ENCODE measurements at regions not wholly inside any gene's neighbourhood (a gene's known extent, or its start where the extent isn't known, plus 50 kb on each side); places are given as distances from the start of the nearest gene placed in this dataset.
"Not testable (repeated sequence)": the region's sequence is repeated elsewhere in the genome, so short reads cannot be mapped to it uniquely, and the experiment has no call there.

GRCh38 chr10:62996925-62997324 lies 136.2 kb upstream of the NRBF2 start:
- DNase-seq (ENCODE audit: low read depth) = no peak

GRCh38 chr10:62996516-62996915 lies 136.6 kb upstream of the NRBF2 start:
- DNase-seq (ENCODE audit: low read depth) = no peak

- DNase-seq (ENCODE audit: low read depth) = no peak
Measured at GRCh38 chr10:62993121-62993520, 140.0 kb upstream of the NRBF2 start.

GRCh38 chr10:62992145-62992721 lies 140.9 kb upstream of the NRBF2 start:
- DNase-seq (ENCODE audit: low read depth) = peak; percentile 40

GRCh38 chr10:62990126-62990525 lies 143.0 kb upstream of the NRBF2 start:
- DNase-seq (ENCODE audit: low read depth) = no peak

DNA sequence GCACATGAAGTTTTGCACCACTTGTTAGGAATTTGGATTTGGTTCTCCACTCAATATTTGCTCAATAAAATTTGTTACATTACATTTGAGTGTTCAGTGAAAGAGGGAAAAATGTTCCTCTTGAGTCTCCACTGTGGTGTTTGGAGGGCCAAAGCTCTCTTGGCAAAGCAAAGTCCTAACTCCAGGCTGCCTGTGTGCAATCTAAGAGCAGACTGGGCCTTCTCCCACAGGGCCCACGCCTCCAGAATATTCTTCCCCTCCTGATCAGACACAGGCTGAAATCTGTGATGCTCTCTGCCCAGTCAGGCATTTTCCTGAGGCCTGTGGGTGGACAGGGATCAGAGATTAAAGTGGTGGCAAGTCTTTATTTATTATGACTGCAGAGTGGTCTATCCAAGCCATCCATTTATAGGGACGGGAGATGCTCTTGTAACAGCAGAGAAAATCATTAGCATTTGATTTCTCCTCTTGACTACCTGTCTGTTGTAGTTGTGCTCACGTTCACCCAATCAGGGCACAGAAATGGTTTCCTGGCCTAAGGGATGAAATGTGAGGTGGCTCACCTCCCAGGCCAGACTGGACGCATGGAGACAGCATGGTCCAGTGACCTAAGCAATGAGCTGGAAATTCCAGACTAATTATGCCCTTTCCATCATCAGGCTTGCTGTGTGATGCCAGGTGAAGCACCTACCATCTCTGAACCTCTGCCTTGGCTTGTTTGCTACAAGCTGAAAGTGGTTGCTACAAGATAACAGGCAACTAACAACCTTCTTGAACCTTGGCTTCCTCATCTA lies 147.1 kb upstream of the NRBF2 start:
- DNase-seq (ENCODE audit: low read depth) = no peak

DNA sequence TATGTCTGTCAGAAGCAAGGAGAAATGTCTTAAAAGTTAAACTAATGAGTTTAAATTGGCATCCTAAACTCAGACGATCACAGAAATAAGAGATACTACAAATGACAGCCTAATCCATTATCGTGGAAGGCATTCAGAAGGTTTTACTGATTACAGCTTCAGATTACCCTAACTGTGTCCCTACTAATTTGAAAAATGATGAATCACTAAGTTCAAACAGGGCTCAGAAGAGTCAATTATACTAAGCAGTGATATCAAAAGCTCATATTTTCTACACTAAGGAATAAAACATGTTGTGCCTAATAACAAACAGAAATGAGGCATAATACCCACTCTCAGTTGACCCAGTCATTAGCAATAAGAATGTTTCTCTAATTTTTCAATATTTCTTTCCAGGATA lies 152.0 kb upstream of the NRBF2 start:
- DNase-seq (ENCODE audit: low read depth) = no peak

GRCh38 chr10:62980687-62981086 lies 152.4 kb upstream of the NRBF2 start:
- no peak for DNase-seq (ENCODE audit: low read depth)

DNA sequence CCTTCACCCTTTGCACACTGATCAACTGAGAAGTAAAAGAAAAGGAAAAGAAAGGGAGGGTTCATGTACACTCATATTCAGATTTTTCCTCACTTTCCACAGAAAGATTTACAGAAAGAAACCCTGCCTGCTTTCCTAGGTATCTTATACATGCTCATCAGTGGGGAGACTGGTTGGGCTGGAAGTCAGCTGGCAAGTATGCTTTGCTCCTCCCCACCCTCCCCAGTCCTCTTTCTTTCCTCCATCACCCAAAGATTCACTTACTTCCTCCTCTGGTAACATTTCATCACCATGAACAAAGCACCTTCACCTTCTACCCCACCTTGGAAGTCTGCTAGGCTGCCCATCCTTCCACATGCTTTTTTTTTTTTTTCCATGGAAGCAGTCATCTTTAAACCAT lies 153.2 kb upstream of the NRBF2 start:
- DNase-seq (ENCODE audit: low read depth) = no peak

GRCh38 chr10:62978482-62978881 lies 154.6 kb upstream of the NRBF2 start:
- no peak for DNase-seq (ENCODE audit: low read depth)

DNA sequence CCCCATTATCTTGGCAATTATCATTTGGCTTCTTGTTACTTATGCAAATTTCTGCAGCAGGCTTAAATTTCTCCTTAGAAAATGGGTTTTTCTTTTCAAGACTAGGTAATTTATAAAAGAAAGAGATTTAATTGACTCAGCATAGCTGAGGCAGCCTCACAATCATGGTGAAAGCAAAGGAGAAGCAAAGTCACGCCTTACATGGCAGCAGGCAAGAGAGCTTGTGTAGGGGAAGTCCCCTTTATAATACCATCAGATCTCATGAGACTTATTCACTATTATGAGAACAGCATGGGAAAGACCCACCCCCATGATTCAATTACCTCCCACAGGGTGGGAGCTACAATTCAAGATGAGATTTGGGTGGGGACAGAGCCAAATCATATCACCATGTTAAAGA lies 158.3 kb upstream of the NRBF2 start:
- DNase-seq (ENCODE audit: low read depth) = not testable (repeated sequence)

GRCh38 chr10:62972103-62972502 lies 155.9 kb upstream of the EGR2 start:
- peak; percentile 50 for DNase-seq (ENCODE audit: low read depth)

GRCh38 chr10:62964026-62964425 lies 147.9 kb upstream of the EGR2 start:
- no peak for DNase-seq (ENCODE audit: low read depth)

GRCh38 chr10:62961951-62962523 lies 145.9 kb upstream of the EGR2 start:
- peak; percentile 9 for DNase-seq (ENCODE audit: low read depth)

- no peak for DNase-seq (ENCODE audit: low read depth)
Measured at GRCh38 chr10:62960416-62960815, 144.2 kb upstream of the EGR2 start.

GRCh38 chr10:62959553-62959952 lies 143.4 kb upstream of the EGR2 start:
- DNase-seq (ENCODE audit: low read depth) = peak; percentile 25

DNA sequence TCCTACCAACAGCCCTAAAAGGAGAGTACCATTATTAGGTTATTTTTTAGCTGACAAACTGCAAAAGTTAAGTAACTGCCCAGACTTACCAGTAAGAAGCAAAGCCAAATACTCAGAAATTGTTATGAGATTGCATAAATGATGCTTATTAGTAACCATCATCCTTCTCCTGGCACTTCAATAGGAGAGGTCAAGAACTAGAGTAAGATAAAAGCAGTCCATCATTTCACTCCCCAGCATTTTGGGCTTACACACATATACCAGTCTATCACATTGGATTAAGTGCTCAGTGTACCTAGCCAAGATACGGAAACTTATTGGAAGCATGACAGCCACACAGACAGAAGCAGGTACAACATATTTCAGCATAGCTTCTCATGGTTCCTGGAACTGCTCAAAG lies 142.8 kb upstream of the EGR2 start:
- DNase-seq (ENCODE audit: low read depth) = no peak

GRCh38 chr10:62946278-62946677 lies 130.1 kb upstream of the EGR2 start:
- no peak for DNase-seq (ENCODE audit: low read depth)

DNA sequence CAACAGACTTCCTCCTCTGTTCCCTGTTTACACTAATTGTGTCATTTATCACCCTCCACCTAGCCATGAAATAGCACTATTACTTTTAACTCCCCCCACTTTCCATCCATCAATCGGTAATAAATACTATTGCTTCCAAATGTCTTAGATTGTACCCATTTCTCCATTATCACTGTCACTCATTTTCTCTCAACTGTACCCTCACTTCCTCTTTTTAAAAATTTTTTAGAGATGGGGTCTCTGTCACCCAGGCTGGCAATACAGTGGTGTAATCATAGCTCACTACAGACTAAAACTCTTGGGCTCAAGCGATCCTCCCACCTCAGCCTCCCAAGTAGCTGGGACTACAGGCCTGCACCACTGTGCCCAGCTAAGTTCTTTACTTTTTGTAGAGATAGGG lies 123.5 kb upstream of the EGR2 start:
- no peak for DNase-seq (ENCODE audit: low read depth)

- DNase-seq (ENCODE audit: low read depth) = no peak
Measured at GRCh38 chr10:62938672-62939071, 122.5 kb upstream of the EGR2 start.

- DNase-seq (ENCODE audit: low read depth) = no peak
Measured at GRCh38 chr10:62937674-62938073, 121.5 kb upstream of the EGR2 start.

DNA sequence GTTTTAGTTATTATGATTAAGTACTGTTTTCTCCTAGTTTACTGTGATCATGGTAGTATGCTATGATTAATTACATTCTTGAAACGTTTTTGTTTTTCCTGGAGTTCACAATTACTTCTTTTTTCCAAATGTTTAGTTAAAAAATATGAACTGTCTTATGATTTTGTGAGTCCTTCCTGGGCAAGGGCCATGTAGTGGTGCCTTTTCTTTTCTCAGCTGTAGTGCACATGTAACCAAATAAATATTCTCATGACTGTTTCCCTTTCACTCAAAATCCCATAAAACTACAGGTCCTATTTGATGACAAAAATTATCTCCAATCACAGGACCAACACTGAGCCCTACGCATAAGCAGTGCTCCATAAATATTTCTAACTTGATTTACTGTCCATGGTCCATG lies 118.9 kb upstream of the EGR2 start:
- DNase-seq (ENCODE audit: low read depth) = no peak

DNA sequence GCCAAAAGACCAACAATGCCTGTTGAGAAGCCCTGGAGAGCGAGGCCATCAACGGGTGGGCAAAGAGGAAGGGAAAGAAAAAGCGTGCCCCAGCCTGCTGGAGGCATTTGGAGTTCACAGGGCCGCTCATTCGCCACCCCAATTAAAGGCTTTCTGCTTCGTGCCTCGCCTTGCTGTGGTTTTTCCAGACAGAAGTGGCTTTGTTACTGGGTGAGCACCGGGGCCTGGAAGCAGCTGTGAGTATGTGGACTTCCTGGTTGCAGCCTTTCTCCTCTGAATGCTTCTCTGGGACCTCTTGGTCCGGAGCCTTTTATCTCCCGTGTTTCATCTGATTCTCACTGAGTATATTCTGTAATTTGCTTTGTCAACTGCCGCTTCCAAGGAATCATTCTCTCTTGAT lies 118.1 kb upstream of the EGR2 start:
- no peak for DNase-seq (ENCODE audit: low read depth)

- DNase-seq (ENCODE audit: low read depth) = not testable (repeated sequence)
Measured at GRCh38 chr10:62928763-62929162, 112.6 kb upstream of the EGR2 start.
